ENCODE measurements at regions not wholly inside any gene's neighbourhood (a gene's known extent, or its start where the extent isn't known, plus 50 kb on each side); places are given as distances from the start of the nearest gene placed in this dataset.

DNA sequence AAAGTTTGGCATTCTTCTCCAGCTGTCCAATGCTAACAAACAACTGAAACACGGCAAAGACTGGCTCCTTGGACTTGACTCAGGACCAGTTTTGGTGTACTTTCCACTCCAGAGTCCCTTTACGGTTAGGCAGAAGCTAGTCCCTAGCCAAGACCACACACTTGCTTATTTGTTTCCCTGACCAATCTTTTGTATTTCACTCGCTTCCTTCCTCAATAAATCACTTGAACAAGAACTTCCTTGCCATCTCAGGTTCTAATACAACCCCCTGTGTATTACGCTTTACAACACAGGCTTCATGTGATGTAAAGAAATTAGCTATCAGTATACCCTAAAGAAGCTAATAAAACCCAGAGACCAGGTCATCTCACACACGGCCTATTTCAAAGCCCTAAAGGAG lies 947.5 kb upstream of the CTNND2 start:
- Histone ChIP-seq H3K79me2 (ENCODE audit: insufficient read depth, low read length) (no peaks in the 10 kb centered on the region), H3K27me3 (ENCODE audit: insufficient read depth, low read length) (no peaks in the 10 kb centered on the region), H3K9ac (ENCODE audit: low read length) (no peak overlapping the region), H3K9me3 (ENCODE audit: control insufficient read depth in 1 of 2, insufficient read depth in 1 of 2, low read depth in 1 of 2, low read length in 2 of 2) (peaks cover 4 to 13% of the 10 kb centered on the region in 2 experiments; a peak in 2 of 4 replicates), H3K4me2 (ENCODE audit: low read length) (no peak overlapping the region), H4K20me1 (ENCODE audit: insufficient read depth) (no peaks in the 10 kb centered on the region), H3K36me3 (ENCODE audit: control insufficient read depth in 1 of 2, insufficient read depth in 2 of 2, low read length in 2 of 2) (no peaks in the 10 kb centered on the region), H3K4me3 (replicated peaks in 1 of 2; ENCODE audit: low read depth in 1 of 2, low read length in 2 of 2) (no peak overlapping the region), H3K9me2 (ENCODE audit: insufficient read depth) (no peaks in the 10 kb centered on the region), H2AFZ (ENCODE audit: low read depth, low read length, poor library complexity, severe bottlenecking) (no peak overlapping the region), H3K27ac (ENCODE audit: low read depth, low read length) (no peak overlapping the region), H3K4me1 (ENCODE audit: control insufficient read depth in 1 of 2, insufficient read depth in 2 of 2, low read length in 2 of 2) (no peaks in the 10 kb centered on the region)
- no peak for DNase-seq (ENCODE audit: low read depth, low spot score)
- no TSS peak for BruUV-seq (replicated peaks)
- intact Hi-C loops (cut with micrococcal nuclease), result no loop called here
- CTCF ChIA-PET, result no interaction called here
- RAD21 ChIA-PET (ENCODE audit: low non-redundant PET in 1 of 2, low total read pairs in 2 of 2, uncharacterized antibody in 2 of 2, unreplicated experiment in 2 of 2), result no interaction called here
- no peak for ATAC-seq
- POLR2A ChIA-PET, result no interaction called here
- TF ChIP-seq ZFX (IDR thresholded peaks at IDR 0.05), result no peak
- no peak for TF ChIP-seq EZH2phosphoT487 (IDR thresholded peaks at IDR 0.05; ENCODE audit: borderline replicate concordance)
- TF ChIP-seq POLR2A (IDR thresholded peaks at IDR 0.05; ENCODE audit: borderline replicate concordance, extremely low read depth, insufficient read depth, insufficient read length), result no peak
- TF ChIP-seq EZH2 (IDR thresholded peaks at IDR 0.05), result no peak
- TF ChIP-seq FOSL1 (IDR thresholded peaks at IDR 0.05; ENCODE audit: low read depth), result no peak
- TF ChIP-seq SRF (IDR thresholded peaks at IDR 0.05; ENCODE audit: low read depth), result no peak
- TF ChIP-seq CBX3 (IDR thresholded peaks at IDR 0.05; ENCODE audit: low read depth), result no peak
- TF ChIP-seq, protein P1, sequence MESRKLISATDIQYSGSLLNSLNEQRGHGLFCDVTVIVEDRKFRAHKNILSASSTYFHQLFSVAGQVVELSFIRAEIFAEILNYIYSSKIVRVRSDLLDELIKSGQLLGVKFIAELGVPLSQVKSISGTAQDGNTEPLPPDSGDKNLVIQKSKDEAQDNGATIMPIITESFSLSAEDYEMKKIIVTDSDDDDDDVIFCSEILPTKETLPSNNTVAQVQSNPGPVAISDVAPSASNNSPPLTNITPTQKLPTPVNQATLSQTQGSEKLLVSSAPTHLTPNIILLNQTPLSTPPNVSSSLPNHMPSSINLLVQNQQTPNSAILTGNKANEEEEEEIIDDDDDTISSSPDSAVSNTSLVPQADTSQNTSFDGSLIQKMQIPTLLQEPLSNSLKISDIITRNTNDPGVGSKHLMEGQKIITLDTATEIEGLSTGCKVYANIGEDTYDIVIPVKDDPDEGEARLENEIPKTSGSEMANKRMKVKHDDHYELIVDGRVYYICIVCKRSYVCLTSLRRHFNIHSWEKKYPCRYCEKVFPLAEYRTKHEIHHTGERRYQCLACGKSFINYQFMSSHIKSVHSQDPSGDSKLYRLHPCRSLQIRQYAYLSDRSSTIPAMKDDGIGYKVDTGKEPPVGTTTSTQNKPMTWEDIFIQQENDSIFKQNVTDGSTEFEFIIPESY (IDR thresholded peaks at IDR 0.05; ENCODE audit: extremely low read depth, insufficient replicate concordance, low read length), result no peak

DNA sequence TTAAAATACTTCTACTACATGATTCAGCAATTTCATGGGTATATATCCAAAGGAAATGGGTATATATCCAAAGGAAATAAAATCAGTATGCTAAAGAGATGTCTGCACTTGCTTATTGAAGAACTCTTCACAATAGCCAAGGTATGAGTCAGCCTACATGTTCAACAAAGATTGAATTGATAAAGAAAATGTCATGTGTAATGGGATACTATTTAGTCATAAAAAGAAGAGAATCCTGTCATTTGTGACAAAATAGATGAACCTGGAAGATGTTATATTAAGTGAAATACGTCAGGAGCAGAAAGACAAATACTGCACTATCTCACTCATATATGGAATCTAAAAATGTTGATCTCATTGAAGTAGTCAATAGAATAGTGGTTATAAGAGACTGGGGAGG lies 944.5 kb upstream of the CTNND2 start:
- ChIA-PET CTCF (no interaction called here), POLR2A (no interaction called here), RAD21 (ENCODE audit: low non-redundant PET in 1 of 2, low total read pairs in 2 of 2, uncharacterized antibody in 2 of 2, unreplicated experiment in 2 of 2) (no interaction called here)
- H3K9me2 ChIP-seq (ENCODE audit: insufficient read depth), result no peaks in the 10 kb centered on the region
- no peaks in the 10 kb centered on the region for H3K36me3 ChIP-seq (ENCODE audit: control insufficient read depth in 1 of 2, insufficient read depth in 2 of 2, low read length in 2 of 2)
- H3K27ac ChIP-seq (ENCODE audit: low read depth, low read length), result no peak overlapping the region
- no peak overlapping the region for H3K9ac ChIP-seq (ENCODE audit: low read length)
- H4K20me1 ChIP-seq (ENCODE audit: insufficient read depth), result no peaks in the 10 kb centered on the region
- no peak overlapping the region for H2AFZ ChIP-seq (ENCODE audit: low read depth, low read length, poor library complexity, severe bottlenecking)
- ATAC-seq (no peak), DNase-seq (ENCODE audit: low read depth, low spot score) (no peak)
- H3K4me2 ChIP-seq (ENCODE audit: low read length), result no peak overlapping the region
- H3K27me3 ChIP-seq (ENCODE audit: insufficient read depth, low read length), result no peaks in the 10 kb centered on the region
- H3K9me3 ChIP-seq (ENCODE audit: control insufficient read depth in 1 of 2, insufficient read depth in 1 of 2, low read depth in 1 of 2, low read length in 2 of 2), result peaks cover 4 to 21% of the 10 kb centered on the region in 2 experiments; a peak in 2 of 4 replicates
- no peaks in the 10 kb centered on the region for H3K4me1 ChIP-seq (ENCODE audit: control insufficient read depth in 1 of 2, insufficient read depth in 2 of 2, low read length in 2 of 2)
- no peak overlapping the region for H3K4me3 ChIP-seq (replicated peaks in 1 of 2; ENCODE audit: low read depth in 1 of 2, low read length in 2 of 2)
- intact Hi-C loops (cut with micrococcal nuclease), result no loop called here
- BruUV-seq (replicated peaks), result no TSS peak
- no peaks in the 10 kb centered on the region for H3K79me2 ChIP-seq (ENCODE audit: insufficient read depth, low read length)
- TF ChIP-seq SP1 (IDR thresholded peaks at IDR 0.05; ENCODE audit: low read depth) (no peak), SRF (IDR thresholded peaks at IDR 0.05; ENCODE audit: low read depth) (no peak), CEBPB (IDR thresholded peaks at IDR 0.05; ENCODE audit: low read depth) (no peak), ZFX (IDR thresholded peaks at IDR 0.05) (no peak), EZH2phosphoT487 (IDR thresholded peaks at IDR 0.05; ENCODE audit: borderline replicate concordance) (no peak)
- TF ChIP-seq, protein P2, sequence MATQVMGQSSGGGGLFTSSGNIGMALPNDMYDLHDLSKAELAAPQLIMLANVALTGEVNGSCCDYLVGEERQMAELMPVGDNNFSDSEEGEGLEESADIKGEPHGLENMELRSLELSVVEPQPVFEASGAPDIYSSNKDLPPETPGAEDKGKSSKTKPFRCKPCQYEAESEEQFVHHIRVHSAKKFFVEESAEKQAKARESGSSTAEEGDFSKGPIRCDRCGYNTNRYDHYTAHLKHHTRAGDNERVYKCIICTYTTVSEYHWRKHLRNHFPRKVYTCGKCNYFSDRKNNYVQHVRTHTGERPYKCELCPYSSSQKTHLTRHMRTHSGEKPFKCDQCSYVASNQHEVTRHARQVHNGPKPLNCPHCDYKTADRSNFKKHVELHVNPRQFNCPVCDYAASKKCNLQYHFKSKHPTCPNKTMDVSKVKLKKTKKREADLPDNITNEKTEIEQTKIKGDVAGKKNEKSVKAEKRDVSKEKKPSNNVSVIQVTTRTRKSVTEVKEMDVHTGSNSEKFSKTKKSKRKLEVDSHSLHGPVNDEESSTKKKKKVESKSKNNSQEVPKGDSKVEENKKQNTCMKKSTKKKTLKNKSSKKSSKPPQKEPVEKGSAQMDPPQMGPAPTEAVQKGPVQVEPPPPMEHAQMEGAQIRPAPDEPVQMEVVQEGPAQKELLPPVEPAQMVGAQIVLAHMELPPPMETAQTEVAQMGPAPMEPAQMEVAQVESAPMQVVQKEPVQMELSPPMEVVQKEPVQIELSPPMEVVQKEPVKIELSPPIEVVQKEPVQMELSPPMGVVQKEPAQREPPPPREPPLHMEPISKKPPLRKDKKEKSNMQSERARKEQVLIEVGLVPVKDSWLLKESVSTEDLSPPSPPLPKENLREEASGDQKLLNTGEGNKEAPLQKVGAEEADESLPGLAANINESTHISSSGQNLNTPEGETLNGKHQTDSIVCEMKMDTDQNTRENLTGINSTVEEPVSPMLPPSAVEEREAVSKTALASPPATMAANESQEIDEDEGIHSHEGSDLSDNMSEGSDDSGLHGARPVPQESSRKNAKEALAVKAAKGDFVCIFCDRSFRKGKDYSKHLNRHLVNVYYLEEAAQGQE (IDR thresholded peaks at IDR 0.05; ENCODE audit: low read depth), result no peak
- TF ChIP-seq, protein P3, sequence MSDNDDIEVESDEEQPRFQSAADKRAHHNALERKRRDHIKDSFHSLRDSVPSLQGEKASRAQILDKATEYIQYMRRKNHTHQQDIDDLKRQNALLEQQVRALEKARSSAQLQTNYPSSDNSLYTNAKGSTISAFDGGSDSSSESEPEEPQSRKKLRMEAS (IDR thresholded peaks at IDR 0.05), result no peak
- TF ChIP-seq, protein P4, sequence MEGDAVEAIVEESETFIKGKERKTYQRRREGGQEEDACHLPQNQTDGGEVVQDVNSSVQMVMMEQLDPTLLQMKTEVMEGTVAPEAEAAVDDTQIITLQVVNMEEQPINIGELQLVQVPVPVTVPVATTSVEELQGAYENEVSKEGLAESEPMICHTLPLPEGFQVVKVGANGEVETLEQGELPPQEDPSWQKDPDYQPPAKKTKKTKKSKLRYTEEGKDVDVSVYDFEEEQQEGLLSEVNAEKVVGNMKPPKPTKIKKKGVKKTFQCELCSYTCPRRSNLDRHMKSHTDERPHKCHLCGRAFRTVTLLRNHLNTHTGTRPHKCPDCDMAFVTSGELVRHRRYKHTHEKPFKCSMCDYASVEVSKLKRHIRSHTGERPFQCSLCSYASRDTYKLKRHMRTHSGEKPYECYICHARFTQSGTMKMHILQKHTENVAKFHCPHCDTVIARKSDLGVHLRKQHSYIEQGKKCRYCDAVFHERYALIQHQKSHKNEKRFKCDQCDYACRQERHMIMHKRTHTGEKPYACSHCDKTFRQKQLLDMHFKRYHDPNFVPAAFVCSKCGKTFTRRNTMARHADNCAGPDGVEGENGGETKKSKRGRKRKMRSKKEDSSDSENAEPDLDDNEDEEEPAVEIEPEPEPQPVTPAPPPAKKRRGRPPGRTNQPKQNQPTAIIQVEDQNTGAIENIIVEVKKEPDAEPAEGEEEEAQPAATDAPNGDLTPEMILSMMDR (IDR thresholded peaks at IDR 0.05 in 2 of 3, conservative IDR thresholded peaks at IDR 0.05 in 1 of 3; ENCODE audit: borderline replicate concordance in 1 of 3, insufficient read depth in 1 of 3, low read depth in 2 of 3, low read length in 2 of 3), result no peak
- TF ChIP-seq, protein P5, sequence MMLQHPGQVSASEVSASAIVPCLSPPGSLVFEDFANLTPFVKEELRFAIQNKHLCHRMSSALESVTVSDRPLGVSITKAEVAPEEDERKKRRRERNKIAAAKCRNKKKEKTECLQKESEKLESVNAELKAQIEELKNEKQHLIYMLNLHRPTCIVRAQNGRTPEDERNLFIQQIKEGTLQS (IDR thresholded peaks at IDR 0.05), result no peak

Data from HCT116 (cell line).